GM21447 (cell line): ENCODE measurements at regions not wholly inside any gene's neighbourhood (a gene's known extent, or its start where the extent isn't known, plus 50 kb on each side); places are given as distances from the start of the nearest gene placed in this dataset.
"Not testable (repeated sequence)": the region's sequence is repeated elsewhere in the genome, so short reads cannot be mapped to it uniquely, and the experiment has no call there.

Experiments
- ATAC-seq: cut with Tn5 transposase; IDR thresholded peaks from one replicate; pipeline ENCODE4 v1.9.1; 2021; ENCODE audit not compliant: unreplicated experiment

DNA sequence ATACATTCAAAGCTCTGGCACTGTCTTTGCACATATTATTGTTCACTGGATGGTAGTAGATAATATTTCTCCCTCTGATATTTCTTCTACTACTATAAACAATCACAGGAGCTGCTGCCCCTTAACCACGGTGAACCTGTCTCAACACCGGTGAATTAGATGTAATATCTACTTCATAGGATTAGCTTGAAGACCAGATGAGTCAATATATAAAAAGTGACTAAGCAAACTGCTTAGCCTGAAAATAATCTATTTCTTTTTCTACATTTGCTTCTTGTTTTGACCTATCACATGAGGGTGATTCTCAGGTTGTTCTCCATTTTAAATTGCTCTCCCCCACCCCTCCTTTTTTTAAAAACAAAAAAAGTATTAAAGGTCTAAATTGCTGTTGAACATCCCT lies 645.5 kb downstream of the ANKRD50 start:
- no peak for ATAC-seq

DNA sequence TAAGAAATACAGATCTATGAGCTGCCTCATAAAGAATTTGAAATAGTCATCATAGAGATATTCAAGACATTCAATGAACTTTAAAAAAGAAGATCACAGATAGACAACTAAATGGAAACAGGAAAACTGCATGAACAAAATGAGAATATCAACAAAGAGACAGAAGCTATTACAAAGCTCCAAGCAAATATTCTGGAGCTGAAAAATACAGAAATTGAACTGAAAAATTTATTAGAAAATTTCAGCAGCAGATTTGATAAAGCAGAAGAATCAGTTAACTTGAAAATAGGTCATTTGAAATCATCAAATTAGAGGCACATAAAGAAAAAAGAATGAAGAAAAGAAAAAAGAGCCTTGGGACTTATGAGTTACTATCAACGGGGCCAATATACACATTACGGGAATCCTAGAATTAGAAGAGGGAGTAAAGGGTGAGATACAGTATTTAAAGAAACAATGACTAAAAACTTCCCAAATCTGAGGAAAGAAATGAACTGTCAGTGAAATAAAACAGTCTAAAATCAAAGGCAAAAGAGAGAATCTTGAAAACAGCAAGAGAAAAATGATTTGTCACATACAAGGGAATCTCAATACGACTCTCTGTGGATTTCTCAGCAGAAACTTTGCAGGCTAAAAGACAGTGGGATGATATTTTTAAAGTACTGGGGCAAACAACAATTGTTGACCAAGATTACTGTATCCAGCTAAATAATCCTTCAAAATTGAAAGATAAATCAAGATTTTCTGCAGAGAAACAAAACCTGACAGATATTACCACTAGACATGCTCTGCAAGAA lies 641.6 kb downstream of the ANKRD50 start:
- ATAC-seq = no peak

DNA sequence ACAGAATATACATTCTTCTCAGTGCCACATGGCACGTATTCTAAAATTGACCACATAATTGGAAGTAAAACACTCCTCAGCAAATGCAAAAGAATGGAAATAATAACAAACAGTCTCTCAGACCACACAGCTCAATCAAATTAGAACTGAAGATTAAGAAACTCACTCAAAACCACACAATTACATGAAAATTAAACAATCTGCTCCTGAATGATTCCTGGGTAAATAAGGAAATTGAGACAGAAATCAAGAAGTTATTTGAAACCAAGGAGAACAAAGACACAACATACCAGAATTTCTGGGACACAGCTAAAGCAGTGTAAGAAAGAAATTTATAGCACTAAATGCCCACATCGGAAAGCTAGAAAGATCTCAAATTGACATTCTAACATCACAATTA lies 637.3 kb downstream of the ANKRD50 start:
- ATAC-seq = not testable (repeated sequence)

DNA sequence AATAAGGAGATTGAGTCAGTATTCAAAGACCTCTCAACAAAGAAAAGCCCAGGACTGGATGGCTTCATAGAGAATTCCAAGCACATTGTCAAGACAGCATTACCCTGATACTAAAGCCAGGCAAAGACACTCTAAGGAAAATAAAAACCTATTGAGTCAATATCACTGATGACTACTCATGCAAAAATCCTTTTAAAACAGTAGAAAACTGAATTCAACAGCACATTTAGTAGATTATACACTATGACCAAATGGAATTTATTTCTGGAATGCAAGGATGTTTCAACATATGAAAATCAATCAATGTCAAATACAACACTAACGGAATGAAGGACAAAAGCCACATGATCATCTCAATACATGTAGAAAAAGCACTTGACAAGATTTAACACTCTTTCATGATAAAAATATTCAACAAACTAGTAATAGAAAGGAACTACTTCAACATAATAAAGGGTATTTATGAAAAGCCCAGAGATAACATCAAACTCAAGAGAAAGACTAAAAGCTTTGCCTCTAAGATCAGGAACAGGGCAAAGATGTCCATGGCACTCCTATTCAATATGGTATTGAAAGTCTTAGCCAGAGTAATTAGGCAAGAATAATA lies 633.3 kb downstream of the ANKRD50 start:
- no peak for ATAC-seq

DNA sequence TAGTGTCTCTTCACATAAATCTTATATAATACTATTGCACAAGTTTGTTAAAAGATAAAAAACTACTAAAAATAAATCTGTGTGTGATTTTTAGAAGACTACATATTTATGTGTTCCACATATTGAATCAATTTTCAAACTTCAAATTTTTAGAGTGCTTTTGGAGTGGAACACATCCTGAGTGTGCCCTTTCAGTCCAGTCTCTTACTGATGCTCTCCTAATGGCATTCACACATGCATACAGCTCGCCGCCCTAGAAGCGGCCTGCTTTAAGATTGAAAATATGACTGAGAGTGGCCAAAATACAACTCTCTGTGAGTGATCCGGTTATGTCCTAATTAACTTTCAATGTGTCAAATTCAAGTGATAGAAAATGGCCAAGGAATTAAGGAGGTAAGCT lies 628.8 kb downstream of the ANKRD50 start:
- ATAC-seq = no peak

DNA sequence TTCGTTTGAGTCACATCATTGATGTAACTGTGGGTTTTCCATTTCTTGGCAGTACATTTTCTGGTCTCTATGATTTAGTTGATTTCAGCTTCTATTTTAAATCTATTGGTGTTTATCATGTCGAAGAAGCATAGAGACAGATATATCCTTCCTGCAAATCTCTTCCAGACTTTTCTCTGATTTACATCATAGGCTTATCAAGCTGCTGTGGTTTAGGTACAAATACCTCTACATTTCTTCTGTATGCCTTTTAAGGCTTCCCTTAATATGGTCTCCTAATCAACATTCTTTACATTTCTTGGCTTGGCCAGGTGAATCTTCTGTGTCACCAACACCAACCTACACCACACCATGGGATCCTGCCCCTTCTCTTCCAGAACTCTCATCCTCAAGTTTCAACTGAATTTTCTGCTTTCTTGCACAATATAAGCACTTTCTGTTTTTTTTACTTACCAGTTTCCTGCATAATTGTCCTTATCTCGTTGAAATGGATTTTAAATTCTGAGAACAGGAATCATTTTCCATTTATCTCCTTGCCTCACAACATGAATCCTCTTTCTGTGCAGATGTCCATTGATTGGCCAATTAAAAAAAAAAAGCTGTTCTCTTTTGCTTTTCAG lies 626.9 kb downstream of the ANKRD50 start:
- ATAC-seq = no peak

DNA sequence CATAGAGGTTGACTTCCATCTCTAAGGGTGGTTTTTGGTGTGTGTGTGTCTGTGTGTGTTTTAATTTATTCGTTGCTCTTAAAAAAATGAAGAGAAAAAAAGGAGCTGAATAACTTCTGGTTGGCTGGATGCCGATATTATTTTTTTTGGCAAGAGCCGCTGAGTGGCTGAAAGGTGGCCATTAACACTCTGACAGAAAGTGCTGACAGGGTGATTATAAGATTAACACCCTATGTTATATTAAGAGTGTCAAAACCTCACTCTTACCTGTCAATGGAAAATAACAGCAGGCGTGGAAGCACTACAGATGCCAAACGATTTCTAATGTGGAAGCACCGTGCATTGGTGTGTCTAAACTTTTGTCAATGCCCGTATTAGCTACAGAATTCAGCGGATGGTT lies 622.5 kb downstream of the ANKRD50 start:
- ATAC-seq = no peak

DNA sequence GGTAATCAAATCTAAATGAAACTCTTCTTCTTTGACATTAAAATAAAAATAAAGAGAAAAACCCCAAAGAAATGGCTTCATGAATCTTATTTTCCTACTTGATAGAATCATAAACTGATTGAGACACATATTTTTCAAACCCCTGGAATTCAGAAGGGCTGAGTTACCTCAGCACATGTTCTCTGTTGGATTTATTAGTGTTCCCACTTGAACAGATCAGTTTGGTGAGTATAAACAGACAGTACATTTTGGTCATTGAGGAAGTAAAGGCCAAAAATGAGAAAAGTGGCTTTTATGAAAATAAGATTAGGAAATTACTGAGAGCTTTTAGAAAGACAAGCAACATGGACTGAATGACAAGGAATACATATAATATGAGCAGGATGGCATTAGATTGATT lies 620.4 kb downstream of the ANKRD50 start:
- ATAC-seq = no peak

DNA sequence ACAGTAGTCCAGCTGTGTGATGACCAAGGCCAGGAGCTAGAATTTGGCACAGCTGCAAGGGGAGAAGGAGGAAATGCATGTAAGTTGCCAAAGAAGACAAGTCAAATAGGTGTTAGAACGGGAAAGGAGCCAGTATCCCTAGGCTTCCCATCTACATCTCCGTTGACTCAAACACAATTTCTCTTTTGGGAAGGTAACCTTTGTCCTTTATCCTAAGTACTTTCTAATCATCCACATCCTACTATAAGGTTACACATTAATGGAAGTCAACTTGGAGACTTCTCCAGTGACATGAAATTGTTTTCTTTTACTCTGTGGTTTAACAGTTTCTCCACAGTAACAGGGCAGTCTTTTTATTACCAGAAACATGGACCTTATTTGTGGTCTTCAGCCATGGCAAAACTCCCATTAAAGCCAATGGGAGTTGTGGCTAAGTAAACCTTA lies 620.0 kb downstream of the ANKRD50 start:
- no peak for ATAC-seq

DNA sequence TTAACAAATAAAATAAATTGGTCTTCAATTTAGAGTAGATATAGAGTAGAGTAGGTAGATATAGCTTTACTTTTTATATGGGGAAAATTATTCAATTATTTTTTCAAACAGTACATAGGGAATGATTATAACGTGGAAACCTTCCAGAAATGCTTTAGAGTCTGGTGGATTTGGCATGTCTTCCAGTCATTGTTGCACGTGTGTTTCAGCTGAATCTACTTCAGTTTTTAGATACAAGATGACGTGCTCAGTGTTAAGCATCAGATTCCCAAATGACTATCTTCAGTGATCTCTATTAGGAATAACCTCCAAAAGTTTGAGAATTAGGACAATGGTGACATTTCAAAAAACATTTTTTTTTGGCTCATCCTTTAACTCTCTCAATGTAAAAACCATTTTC lies 616.9 kb downstream of the ANKRD50 start:
- ATAC-seq = no peak

DNA sequence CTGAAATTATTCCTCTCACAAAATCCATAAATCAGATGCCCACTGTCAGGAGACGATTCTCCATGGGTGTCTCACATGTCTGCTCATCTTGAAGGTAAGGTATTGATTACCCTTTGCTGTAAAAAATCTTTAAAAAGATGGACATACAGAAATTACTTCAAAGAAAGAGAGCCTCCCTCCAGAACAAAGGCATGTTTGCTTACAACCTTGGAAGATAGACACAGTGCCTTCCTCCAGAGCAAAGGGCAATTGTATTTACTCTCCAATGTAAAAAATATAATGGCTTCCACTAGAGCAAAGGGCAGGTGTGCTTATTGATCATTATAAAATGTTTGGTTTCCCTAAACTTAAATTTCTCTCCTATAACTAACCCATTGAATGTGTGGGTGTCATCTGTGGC lies 616.2 kb downstream of the ANKRD50 start:
- ATAC-seq = no peak

DNA sequence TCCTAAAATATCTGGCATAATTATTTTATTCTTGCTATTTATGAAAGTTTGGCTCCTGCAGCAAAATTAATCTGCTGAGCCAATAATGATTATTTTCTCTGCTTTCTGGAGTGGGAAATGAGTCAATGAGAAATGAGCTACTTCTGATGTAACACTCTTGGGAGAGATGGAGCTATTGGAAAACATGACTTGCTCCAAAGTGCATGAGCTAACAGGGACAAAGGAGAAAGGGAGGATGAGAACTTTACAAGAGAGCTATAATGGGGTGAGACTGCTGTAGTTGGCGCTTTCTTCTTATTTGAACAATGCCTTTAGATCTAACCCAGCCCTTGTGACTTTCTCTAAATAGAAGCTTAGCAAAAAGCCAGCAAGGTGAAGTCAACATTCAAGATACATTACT lies 615.1 kb downstream of the ANKRD50 start:
- ATAC-seq = no peak

DNA sequence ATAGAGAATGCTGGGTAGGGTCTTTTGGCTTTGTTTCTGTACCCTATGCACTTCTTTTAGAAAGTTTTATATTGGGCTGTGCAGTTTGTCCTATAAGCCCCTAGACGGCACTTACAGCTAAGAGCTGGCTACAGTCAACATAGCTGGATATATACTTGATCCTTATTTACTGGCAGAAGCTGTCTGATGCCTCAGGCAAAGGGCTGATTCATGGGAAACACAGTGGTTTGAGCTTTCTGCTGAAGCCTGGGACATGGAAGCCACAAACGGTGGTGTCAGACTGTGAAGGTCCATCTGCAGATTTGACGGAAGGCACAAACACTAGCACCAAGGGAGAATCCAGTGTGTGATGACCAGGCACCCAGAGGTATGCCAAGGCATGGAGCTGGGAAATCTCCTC lies 608.4 kb downstream of the ANKRD50 start:
- no peak for ATAC-seq

DNA sequence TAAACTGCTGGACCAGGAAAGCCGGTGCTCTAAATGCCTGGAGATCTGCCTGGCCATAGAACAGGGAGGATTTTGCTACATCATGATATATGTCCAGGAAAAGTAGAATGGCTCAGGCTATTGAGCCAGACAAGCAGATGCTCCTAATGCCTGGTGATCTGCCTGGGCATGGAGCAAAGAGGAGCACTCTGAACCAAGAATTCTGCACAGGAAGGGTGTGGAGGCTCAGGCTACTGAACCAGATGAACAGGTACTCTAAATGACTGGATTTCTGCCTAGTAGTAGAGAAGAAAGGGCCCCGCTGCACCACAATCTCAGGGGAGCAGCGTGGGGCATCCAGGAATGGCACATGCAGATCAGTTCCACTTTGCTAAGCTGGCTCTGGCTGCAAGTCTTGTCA lies 607.9 kb downstream of the ANKRD50 start:
- ATAC-seq = no peak

DNA sequence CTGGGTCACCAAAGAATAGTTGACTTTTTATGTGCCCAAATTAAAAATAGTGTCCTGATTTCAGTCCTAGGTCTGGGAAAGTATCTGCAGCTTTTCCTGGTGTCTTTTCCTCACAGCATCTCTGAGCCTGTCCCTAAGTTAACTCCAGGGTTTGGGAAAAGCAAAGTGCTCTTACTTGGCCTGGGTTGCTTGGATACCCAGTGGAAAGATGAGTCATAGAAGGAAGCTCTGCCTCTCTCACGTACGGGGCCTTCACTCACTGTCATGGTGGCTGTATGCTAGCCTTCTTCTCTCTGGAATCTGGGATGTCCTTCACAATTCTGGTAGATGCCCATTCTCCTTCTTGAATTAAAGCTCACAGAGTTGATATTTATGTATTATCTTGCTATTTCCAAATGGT lies 607.3 kb downstream of the ANKRD50 start:
- no peak for ATAC-seq

DNA sequence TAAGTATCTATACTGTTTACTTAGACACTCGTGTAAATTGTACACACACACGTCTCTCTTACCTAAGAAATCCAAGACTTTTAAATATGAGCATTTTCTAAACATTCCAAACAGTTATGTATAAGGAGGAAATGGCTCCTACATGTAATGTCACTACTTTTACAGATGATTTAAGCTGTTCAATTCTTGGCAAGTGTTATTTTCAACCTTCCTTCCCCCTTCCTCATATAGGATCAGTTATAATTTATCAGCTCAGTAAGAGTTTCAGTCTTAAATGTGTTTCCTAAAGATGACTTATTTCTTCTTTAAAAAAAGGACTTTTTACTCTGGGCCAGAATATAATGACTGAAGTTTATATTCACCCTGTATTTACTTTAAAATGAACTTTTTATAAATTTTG lies 601.1 kb downstream of the ANKRD50 start:
- ATAC-seq = no peak

DNA sequence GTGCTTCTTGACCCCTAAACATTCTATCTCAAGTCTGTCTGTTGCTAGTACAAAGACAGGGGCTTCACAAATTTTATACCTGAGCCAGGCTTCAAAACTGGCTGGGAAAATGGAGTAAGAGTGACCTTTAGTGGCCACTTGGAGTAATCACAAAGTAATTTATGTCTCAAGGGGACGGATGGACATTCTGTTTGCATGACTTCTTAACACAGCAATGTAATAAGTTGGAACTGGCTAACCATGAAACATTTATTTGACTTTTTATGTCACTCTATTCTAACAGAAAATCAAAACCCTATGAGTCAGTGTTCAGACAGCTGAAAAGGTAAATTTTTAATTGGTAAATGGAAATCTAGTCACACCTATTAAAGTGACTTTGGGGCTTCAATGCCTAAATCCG lies 600.6 kb downstream of the ANKRD50 start:
- ATAC-seq = no peak

DNA sequence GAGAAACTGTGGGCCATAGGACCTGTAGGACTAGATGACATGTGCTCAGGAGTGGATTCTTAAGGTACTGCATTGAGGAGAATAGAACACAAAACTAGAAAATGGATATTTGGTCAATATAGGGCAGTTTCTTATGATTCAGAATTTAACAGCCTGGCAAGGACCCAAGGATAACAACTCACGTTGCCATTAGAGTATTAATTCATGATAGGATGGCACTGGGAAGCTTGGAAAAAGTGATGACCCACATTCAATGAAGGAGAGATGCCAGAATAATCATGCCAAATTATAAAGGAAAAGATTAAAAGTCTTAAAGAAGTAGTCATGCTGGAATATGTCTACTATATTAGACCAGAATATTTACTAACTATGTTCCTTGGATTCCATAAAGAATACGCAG lies 594.5 kb downstream of the ANKRD50 start:
- no peak for ATAC-seq

DNA sequence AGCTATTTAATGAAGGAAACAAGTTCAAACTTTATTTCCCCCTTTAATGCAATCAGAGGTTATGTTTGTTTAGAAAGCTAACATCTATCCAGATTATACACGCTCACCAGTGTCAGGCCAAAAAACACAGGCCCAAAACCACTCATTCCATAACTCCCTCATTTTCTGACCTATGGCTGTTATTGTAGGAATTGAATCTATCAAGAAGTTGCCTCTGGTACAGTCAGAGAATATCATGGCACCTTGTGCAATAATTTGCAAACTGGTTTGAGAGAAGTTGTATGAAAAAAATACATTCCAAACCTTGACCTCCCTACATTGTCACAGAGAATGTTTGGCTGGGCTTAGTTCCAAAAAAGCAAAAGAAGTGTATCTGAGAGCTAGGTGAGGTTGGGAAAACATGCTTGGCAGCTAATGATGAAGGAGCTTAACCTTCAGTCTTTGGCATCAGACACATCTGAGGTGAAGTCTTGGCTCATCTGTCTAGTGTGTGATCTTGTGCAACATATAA lies 591.0 kb downstream of the ANKRD50 start:
- no peak for ATAC-seq

DNA sequence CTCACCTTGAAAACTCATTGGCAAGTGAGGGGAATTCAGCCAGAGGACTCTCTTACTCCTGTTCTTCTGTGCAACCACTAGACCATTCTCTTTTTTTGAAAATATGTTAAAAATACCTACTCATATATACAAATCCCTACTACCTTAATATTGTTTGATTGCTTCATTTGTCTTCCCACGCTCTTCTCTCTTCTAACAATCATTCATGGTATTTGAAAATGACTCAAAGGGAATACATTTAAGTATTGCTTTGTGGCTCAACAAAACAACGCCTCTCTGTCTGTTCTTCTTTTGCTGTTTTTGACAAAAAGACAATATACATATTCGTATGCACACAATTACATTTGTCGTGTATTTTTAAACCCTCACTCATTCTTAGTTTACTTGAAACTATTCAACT lies 589.4 kb downstream of the ANKRD50 start:
- ATAC-seq = no peak

DNA sequence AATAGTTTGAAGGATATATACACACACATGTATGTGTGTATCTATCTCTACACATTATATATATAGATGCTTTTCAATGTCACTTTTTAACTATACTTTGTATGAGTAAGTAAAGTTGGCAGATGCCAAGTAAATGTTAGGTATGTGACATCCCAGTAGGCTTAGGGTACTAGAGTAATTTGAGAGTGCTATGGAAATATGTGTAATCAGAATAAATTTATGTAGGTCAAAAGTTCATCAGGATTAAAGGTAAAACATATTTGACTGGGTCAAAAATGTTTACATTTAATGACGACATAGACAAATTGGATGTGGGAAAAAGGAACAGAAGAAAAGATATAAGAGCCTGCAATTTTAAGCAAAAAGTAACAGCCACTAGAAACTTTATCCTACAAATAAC lies 588.8 kb downstream of the ANKRD50 start:
- ATAC-seq = no peak

DNA sequence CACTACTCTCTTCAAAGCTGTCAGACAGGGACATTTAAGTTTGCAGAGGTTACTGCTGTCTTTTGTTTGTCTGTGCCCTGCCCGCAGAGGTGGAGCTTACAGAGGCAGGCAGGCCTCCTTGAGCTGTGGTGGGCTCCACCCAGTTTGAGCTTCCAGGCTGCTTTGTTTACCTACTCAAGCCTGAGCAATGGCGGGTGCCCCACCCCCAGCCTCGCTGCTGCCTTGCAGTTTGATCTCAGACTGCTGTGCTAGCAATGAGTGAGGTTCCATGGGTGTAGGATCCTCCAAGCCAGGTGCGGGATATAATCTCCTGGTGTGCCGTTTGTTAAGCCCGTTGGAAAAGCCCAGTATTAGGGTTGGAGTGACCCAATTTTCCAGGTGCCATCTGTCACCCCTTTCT lies 581.2 kb downstream of the ANKRD50 start:
- not testable (repeated sequence) for ATAC-seq
